Progenitor cell of endocrine pancreas (in vitro differentiated cells): ENCODE measurements at regions not wholly inside any gene's neighbourhood (a gene's known extent, or its start where the extent isn't known, plus 50 kb on each side); places are given as distances from the start of the nearest gene placed in this dataset.

Experiments used
- DNase-seq: peaks from one replicate; pipeline ENCODE4 v3.0.0; 2021; ENCODE audit warnings: low spot score; ENCODE audit not compliant: unreplicated experiment
- H3K27ac Mint-ChIP-seq: 2 replicates; pipeline ENCODE4 v1.8.0; 2021; ENCODE audit warnings: mild to moderate bottlenecking, moderate library complexity, mixed read lengths
- H3K27me3 Mint-ChIP-seq: 2 replicates; pipeline ENCODE4 v1.8.0; 2021; ENCODE audit warnings: mixed read lengths
- H3K36me3 Mint-ChIP-seq: 2 replicates; pipeline ENCODE4 v1.8.0; 2022; ENCODE audit warnings: mixed read lengths; ENCODE audit not compliant: insufficient read depth
- H3K4me1 Mint-ChIP-seq: 2 replicates; pipeline ENCODE4 v1.8.0; 2021; ENCODE audit warnings: low read depth, mixed read lengths
- H3K4me3 Mint-ChIP-seq: 2 replicates; pipeline ENCODE4 v1.8.0; 2021; ENCODE audit warnings: low read depth, mild to moderate bottlenecking, moderate library complexity, mixed read lengths
- H3K9me3 Mint-ChIP-seq: 2 replicates; pipeline ENCODE4 v1.8.0; 2021; ENCODE audit warnings: low read depth, mixed read lengths
- TF ChIP-seq, protein P1 (sequence below): fragments of 200-600 bp; sonication (generic); IDR thresholded peaks from one replicate; pipeline ENCODE4 v1.5.0; 2021; ENCODE audit warnings: antibody characterized with exemption, mild to moderate bottlenecking; ENCODE audit not compliant: unreplicated experiment

GRCh38 chr3:25151281-25151902, 276.7 kb upstream of the RARB start:
- Mint-ChIP-seq H3K4me3 (no peak overlapping the region), H3K27me3 (no peaks in the 10 kb centered on the region), H3K36me3 (no peaks in the 10 kb centered on the region), H3K9me3 (no peaks in the 10 kb centered on the region), H3K27ac (no peak overlapping the region), H3K4me1 (peaks cover 22% of the 10 kb centered on the region)
- no peak for DNase-seq
- TF ChIP-seq, protein P1, sequence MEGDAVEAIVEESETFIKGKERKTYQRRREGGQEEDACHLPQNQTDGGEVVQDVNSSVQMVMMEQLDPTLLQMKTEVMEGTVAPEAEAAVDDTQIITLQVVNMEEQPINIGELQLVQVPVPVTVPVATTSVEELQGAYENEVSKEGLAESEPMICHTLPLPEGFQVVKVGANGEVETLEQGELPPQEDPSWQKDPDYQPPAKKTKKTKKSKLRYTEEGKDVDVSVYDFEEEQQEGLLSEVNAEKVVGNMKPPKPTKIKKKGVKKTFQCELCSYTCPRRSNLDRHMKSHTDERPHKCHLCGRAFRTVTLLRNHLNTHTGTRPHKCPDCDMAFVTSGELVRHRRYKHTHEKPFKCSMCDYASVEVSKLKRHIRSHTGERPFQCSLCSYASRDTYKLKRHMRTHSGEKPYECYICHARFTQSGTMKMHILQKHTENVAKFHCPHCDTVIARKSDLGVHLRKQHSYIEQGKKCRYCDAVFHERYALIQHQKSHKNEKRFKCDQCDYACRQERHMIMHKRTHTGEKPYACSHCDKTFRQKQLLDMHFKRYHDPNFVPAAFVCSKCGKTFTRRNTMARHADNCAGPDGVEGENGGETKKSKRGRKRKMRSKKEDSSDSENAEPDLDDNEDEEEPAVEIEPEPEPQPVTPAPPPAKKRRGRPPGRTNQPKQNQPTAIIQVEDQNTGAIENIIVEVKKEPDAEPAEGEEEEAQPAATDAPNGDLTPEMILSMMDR, result no peak

GRCh38 chr3:25151903-25152295, 276.2 kb upstream of the RARB start:
- H3K36me3 Mint-ChIP-seq, result no peaks in the 10 kb centered on the region
- H3K27me3 Mint-ChIP-seq, result no peaks in the 10 kb centered on the region
- no peaks in the 10 kb centered on the region for H3K9me3 Mint-ChIP-seq
- H3K4me1 Mint-ChIP-seq, result peaks cover 27% of the 10 kb centered on the region
- no peak for DNase-seq
- H3K27ac Mint-ChIP-seq, result no peak overlapping the region
- TF ChIP-seq, protein P1, result no peak
- no peak overlapping the region for H3K4me3 Mint-ChIP-seq

- TF ChIP-seq, protein P1, result no peak
- no peak for DNase-seq
- Mint-ChIP-seq H3K4me1 (peaks cover 36% of the 10 kb centered on the region), H3K27me3 (no peaks in the 10 kb centered on the region), H3K36me3 (no peaks in the 10 kb centered on the region), H3K27ac (peak overlapping the region; percentile 33), H3K9me3 (no peaks in the 10 kb centered on the region), H3K4me3 (no peak overlapping the region)
Observed at GRCh38 chr3:25153136-25153535, 274.9 kb upstream of the RARB start.

- Mint-ChIP-seq H3K27ac (no peak overlapping the region), H3K36me3 (no peaks in the 10 kb centered on the region), H3K9me3 (no peaks in the 10 kb centered on the region), H3K4me1 (peaks cover 36% of the 10 kb centered on the region), H3K4me3 (no peak overlapping the region), H3K27me3 (no peaks in the 10 kb centered on the region)
- DNase-seq, result no peak
- TF ChIP-seq, protein P1, result no peak
Observed at GRCh38 chr3:25153561-25153960, 274.5 kb upstream of the RARB start.

DNA sequence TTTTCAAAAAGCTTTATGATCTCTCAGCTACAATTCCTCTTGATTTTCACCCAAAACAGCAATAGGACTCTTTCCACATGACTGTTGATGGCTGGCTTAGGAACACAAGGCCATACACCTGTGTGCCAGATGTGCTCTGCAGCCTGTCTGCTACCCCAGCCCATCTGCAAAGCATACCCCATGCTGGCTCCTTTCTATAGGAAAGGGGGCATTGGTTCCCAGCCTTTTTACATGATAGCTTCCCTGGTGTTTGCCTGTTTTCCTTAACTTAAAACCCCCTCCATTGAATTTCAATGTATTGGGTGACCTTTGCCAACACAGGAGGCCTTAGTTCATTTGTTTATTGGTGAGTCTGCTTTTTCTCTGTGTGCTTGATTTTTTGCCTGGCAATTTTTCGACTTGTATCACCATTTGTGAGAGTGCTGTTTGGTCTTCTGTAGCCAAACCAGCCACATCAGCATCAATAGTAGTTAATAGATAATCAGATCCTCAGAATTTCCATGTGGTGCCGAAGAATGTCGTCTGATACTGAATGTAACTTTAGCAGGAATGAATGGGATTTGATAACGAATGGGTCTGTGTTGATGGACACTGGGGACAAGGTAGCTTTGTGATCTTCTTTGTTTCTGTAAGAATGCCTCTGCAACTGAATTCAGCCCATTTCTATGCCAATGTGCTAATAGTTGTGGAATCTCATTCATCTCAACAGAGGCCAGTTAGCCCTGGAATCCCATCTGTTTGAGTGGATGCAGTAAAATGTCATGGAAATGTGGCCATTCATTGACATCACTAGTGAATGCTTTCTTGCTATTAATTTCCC, 272.2 kb upstream of the RARB start:
- Mint-ChIP-seq H3K4me3 (peak overlapping the region; percentile 6), H3K36me3 (no peaks in the 10 kb centered on the region), H3K27me3 (no peaks in the 10 kb centered on the region), H3K27ac (peak overlapping the region; percentile 86), H3K9me3 (no peaks in the 10 kb centered on the region), H3K4me1 (peaks cover 31% of the 10 kb centered on the region)
- DNase-seq, result no peak
- TF ChIP-seq, protein P1, result no peak
